WI38 (cell line): ENCODE measurements at regions not wholly inside any gene's neighbourhood (a gene's known extent, or its start where the extent isn't known, plus 50 kb on each side); places are given as distances from the start of the nearest gene placed in this dataset.

Experiments used
- H3K4me3 ChIP-seq: 2 replicates; pipeline ENCODE4 v1.5.1; 2011; ENCODE audit warnings: low read depth, mild to moderate bottlenecking, control low read depth, low read length
- CTCF ChIP-seq: IDR thresholded peaks from 2 replicates; pipeline ENCODE4 v1.5.1; 2012; ENCODE audit warnings: low read depth, mild to moderate bottlenecking, control low read depth, low read length

DNA sequence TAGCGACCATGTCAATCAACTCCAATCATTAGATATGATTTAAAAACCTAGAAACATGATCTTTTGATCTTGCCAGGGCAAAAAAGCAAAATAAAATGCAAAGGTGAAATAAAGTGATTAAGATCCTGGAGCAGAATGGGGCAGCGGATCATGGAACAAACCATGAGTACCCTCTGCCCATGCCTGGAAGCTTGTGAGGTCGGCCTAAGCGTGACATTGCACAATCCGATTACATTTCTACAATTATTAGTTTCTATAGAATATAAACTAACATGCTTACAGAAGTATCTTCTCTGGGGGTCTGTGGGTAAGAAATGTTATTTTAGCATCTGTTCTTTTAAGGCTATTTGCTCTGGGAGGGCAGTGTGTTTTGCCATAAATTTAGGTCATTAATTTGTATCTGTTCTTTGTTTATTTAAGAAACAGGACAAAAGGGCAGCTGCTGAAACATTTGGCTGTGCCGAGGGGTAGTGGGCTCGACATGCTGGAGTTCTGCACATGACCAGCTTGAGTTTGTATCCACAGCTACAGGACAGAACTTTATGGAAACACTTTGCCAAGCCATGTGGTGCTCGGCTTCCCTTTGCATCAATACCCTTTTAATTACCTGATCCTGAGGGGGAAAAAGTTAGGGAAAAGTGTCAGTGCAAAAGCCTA is 55.9 kb downstream of the ZBTB18 start:
- TF ChIP-seq CTCF, result no peak
- no peak overlapping the region for H3K4me3 ChIP-seq

GRCh38 chr1:244111027-244111426 is 59.9 kb downstream of the ZBTB18 start:
- no peak overlapping the region for H3K4me3 ChIP-seq
- no peak for TF ChIP-seq CTCF

- TF ChIP-seq CTCF, result no peak
- no peak overlapping the region for H3K4me3 ChIP-seq
These were observed 61.0 kb downstream of the ZBTB18 start for GRCh38 chr1:244112041-244112440.

DNA sequence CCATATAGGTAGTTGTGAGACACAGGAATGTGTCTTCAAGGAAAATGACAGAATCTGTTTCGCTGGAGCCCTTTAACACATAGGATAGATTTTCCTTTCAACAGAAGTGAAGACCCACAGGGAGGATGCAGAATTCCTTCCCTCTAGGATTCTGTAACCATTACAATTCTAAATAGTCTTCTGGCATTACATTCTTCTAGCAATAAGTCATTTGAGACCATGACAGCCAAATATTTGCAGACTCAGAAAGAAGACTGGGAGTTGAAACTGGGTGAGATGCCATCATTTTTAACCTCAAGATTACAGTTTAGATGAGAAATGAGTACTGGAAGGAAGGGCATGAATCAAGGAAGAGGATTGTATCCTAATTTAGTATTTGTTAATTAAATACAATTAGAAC is 61.6 kb downstream of the ZBTB18 start:
- TF ChIP-seq CTCF, result no peak
- H3K4me3 ChIP-seq, result no peak overlapping the region

DNA sequence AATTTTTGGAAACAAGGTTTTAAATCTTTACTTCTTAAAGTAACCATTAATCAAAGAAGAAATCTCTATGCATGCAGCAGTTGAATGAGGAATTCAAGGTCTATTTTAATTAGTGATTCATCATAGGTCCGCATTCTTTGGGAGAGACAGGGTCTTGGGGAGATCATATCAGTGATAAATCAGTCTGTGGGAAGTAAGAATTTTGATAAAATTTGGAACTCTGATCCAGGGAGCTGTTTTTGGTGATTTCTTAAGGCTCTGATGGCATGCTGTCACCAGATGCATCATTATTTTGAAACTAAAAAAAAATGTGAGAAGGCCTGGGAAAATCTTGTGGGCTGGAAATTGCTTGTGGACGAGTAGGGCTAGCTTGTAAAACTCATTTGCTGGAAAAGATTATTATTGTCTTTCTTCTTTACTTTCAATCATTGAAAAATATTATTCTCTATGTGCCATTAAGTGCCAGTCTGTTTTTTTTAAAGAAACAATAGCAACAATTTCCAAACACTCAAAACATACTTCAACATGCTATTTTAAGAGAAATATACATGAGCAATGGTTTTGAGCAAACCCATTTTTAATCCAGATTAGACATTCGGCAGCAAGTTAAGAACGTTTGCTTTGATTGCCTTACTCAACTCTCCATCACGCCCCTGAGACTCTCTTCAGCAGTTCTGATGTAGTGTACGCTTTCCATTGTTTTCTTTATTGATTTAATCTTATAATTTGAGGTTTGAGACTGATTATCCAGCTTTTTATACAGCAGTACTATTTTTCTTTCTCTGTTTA is 62.6 kb downstream of the ZBTB18 start:
- H3K4me3 ChIP-seq, result no peak overlapping the region
- no peak for TF ChIP-seq CTCF

- no peak overlapping the region for H3K4me3 ChIP-seq
- TF ChIP-seq CTCF, result no peak
These were observed 63.8 kb downstream of the ZBTB18 start for GRCh38 chr1:244114892-244115291.

DNA sequence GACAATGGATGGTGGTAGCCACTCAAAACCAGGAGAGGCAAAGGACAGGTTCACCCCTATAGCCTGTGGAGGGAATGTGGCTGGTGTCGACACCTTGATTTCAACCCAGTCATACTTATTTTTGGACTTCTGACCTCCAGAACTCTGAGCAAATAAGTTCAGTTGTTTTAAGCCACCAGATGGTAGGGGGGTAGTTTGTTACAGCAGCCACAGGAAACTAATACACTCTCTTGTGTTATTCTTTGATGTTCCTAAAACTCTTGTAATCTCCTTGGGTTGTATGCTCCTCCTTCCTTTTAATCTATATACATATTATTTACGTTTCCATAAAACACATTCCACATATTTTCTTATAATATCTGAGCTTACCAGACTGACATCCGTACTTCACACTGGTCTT is 65.9 kb downstream of the ZBTB18 start:
- no peak overlapping the region for H3K4me3 ChIP-seq
- no peak for TF ChIP-seq CTCF
